ENCODE measurements at regions not wholly inside any gene's neighbourhood (a gene's known extent, or its start where the extent isn't known, plus 50 kb on each side); places are given as distances from the start of the nearest gene placed in this dataset.
"Not testable (repeated sequence)": the region's sequence is repeated elsewhere in the genome, so short reads cannot be mapped to it uniquely, and the experiment has no call there.

- DNase-seq (ENCODE audit: low read depth), result no peak
These were observed 150.2 kb upstream of the MAMLD1 start for GRCh38 chrX:150212672-150213480.

GRCh38 chrX:150213481-150214030 lies 149.6 kb upstream of the MAMLD1 start:
- DNase-seq (ENCODE audit: low read depth), result no peak

- not testable (repeated sequence) for DNase-seq (ENCODE audit: low read depth)
These were observed 147.1 kb upstream of the MAMLD1 start for GRCh38 chrX:150216000-150216399.

- no peak for DNase-seq (ENCODE audit: low read depth)
These were observed 146.4 kb upstream of the MAMLD1 start for GRCh38 chrX:150216716-150217115.

- DNase-seq (ENCODE audit: low read depth), result no peak
These were observed 145.5 kb upstream of the MAMLD1 start for GRCh38 chrX:150217609-150218008.

GRCh38 chrX:150219374-150220185 lies 143.5 kb upstream of the MAMLD1 start:
- DNase-seq (ENCODE audit: low read depth), result peak; percentile 39

- no peak for DNase-seq (ENCODE audit: low read depth)
These were observed 139.7 kb upstream of the MAMLD1 start for GRCh38 chrX:150223176-150224015.

- no peak for DNase-seq (ENCODE audit: low read depth)
These were observed 138.4 kb upstream of the MAMLD1 start for GRCh38 chrX:150224676-150225075.

- DNase-seq (ENCODE audit: low read depth), result no peak
These were observed 137.9 kb upstream of the MAMLD1 start for GRCh38 chrX:150225266-150225665.

- DNase-seq (ENCODE audit: low read depth), result no peak
These were observed 137.4 kb upstream of the MAMLD1 start for GRCh38 chrX:150225756-150226155.

- no peak for DNase-seq (ENCODE audit: low read depth)
These were observed 136.7 kb upstream of the MAMLD1 start for GRCh38 chrX:150226223-150226965.

- no peak for DNase-seq (ENCODE audit: low read depth)
These were observed 135.7 kb upstream of the MAMLD1 start for GRCh38 chrX:150227321-150227860.

GRCh38 chrX:150227873-150228410 lies 135.2 kb upstream of the MAMLD1 start:
- DNase-seq (ENCODE audit: low read depth), result no peak

- DNase-seq (ENCODE audit: low read depth), result no peak
These were observed 134.7 kb upstream of the MAMLD1 start for GRCh38 chrX:150228431-150228830.

GRCh38 chrX:150229030-150229429 lies 134.1 kb upstream of the MAMLD1 start:
- DNase-seq (ENCODE audit: low read depth), result no peak

GRCh38 chrX:150229481-150229880 lies 133.6 kb upstream of the MAMLD1 start:
- no peak for DNase-seq (ENCODE audit: low read depth)

- not testable (repeated sequence) for DNase-seq (ENCODE audit: low read depth)
These were observed 132.2 kb upstream of the MAMLD1 start for GRCh38 chrX:150230952-150231351.

GRCh38 chrX:150231368-150231767 lies 131.7 kb upstream of the MAMLD1 start:
- DNase-seq (ENCODE audit: low read depth), result not testable (repeated sequence)

GRCh38 chrX:150232222-150232621 lies 130.9 kb upstream of the MAMLD1 start:
- peak; percentile 5 for DNase-seq (ENCODE audit: low read depth)

- peak; percentile 67 for DNase-seq (ENCODE audit: low read depth)
These were observed 129.0 kb upstream of the MAMLD1 start for GRCh38 chrX:150234126-150234525.

GRCh38 chrX:150236327-150236726 lies 126.8 kb upstream of the MAMLD1 start:
- peak; percentile 33 for DNase-seq (ENCODE audit: low read depth)

Measured in EH (cell line).